AG10803 (cell line): ENCODE measurements at regions not wholly inside any gene's neighbourhood (a gene's known extent, or its start where the extent isn't known, plus 50 kb on each side); places are given as distances from the start of the nearest gene placed in this dataset.
A peak's percentile ranks its signal among the peaks of the same experiment; 100 is the strongest.

Experiments
- DNase-seq: peaks from one replicate; pipeline ENCODE4 v3.0.0; 2010; ENCODE audit warnings: low read depth
- H3K4me3 ChIP-seq: 2 replicates; pipeline ENCODE4 v1.5.1; 2011; ENCODE audit warnings: mild to moderate bottlenecking, low read length, control low read depth
- CTCF ChIP-seq: conservative IDR thresholded peaks from 2 replicates; pipeline ENCODE4 v1.5.1; 2011; ENCODE audit warnings: mild to moderate bottlenecking, low read length, control low read depth, inconsistent platforms

GRCh38 chr16:6645768-6646568 is 686.7 kb upstream of the RBFOX1 start:
- H3K4me3 ChIP-seq, result no peak overlapping the region
- DNase-seq, result no peak
- no peak for TF ChIP-seq CTCF

- H3K4me3 ChIP-seq, result no peak overlapping the region
- TF ChIP-seq CTCF, result no peak
- DNase-seq, result no peak
Observed at GRCh38 chr16:6644916-6645315, 687.7 kb upstream of the RBFOX1 start.

GRCh38 chr16:6643080-6643686 is 689.5 kb upstream of the RBFOX1 start:
- DNase-seq, result peak; percentile 44
- no peak overlapping the region for H3K4me3 ChIP-seq
- TF ChIP-seq CTCF, result peak; percentile 86

GRCh38 chr16:6642271-6642670 is 690.4 kb upstream of the RBFOX1 start:
- no peak overlapping the region for H3K4me3 ChIP-seq
- TF ChIP-seq CTCF, result no peak
- DNase-seq, result no peak

GRCh38 chr16:6641091-6641490 is 691.6 kb upstream of the RBFOX1 start:
- TF ChIP-seq CTCF, result no peak
- H3K4me3 ChIP-seq, result no peak overlapping the region
- no peak for DNase-seq

- H3K4me3 ChIP-seq, result no peak overlapping the region
- no peak for TF ChIP-seq CTCF
- no peak for DNase-seq
Observed at GRCh38 chr16:6636457-6636856, 696.2 kb upstream of the RBFOX1 start.

- no peak for TF ChIP-seq CTCF
Observed at GRCh38 chr16:6634151-6634550, 698.5 kb upstream of the RBFOX1 start.

More at GRCh38 chr16:6634151-6634550, 698.5 kb upstream of the RBFOX1 start:
- H3K4me3 ChIP-seq, result no peak overlapping the region
- no peak for DNase-seq
